HG03378 (cell line): ENCODE measurements at regions not wholly inside any gene's neighbourhood (a gene's known extent, or its start where the extent isn't known, plus 50 kb on each side); places are given as distances from the start of the nearest gene placed in this dataset.
A peak's percentile ranks its signal among the peaks of the same experiment; 100 is the strongest.
"Not testable (repeated sequence)": the region's sequence is repeated elsewhere in the genome, so short reads cannot be mapped to it uniquely, and the experiment has no call there.

Experiments
- ATAC-seq: cut with Tn5 transposase; IDR thresholded peaks from one replicate; pipeline ENCODE4 v1.9.1; 2021; ENCODE audit warnings: mild to moderate bottlenecking, moderate library complexity; ENCODE audit not compliant: unreplicated experiment

DNA sequence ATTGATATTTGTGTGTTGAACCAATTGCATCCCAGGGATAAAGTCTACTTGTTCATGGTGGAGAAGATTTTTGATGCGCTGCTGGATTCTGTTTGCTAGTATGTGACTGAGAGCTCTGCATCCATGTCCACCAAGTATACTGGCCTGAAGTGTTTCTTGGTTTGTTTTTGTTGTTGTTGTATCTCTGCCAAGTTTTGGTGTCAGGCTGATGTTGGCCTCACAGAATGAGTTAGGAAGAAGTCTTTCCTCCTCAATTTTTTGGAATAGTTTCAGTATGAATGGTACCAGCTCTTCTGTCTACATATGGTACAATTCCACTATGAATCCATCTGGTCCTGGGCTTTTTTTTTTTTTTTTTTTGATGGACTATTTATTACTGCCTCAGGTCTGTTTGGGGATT, 50.9 kb upstream of the OSTN start:
- no peak for ATAC-seq

- ATAC-seq: no peak
Measured at GRCh38 chr3:191143224-191143623, 55.8 kb upstream of the OSTN start.

GRCh38 chr3:191141728-191142127, 57.3 kb upstream of the OSTN start:
- no peak for ATAC-seq

DNA sequence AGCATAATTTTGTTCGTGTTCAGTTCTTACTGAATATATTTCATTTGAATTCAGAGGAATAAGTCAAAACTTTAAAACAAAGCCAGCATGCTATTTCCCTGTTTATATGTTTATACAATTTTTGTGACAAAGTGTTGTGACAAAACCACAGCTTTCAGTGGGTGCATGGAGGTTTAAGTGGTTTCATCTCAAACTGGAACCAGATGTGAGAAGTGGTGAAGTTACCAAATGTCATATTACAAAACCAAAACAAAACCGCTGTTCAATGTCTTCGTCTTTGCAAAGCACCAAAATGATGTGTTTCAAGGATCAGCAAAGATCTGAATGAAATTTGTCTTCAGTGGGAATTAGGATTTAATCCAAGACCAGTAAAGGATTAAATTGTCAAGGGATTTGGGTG, 59.3 kb upstream of the OSTN start:
- peak; percentile 57 for ATAC-seq

DNA sequence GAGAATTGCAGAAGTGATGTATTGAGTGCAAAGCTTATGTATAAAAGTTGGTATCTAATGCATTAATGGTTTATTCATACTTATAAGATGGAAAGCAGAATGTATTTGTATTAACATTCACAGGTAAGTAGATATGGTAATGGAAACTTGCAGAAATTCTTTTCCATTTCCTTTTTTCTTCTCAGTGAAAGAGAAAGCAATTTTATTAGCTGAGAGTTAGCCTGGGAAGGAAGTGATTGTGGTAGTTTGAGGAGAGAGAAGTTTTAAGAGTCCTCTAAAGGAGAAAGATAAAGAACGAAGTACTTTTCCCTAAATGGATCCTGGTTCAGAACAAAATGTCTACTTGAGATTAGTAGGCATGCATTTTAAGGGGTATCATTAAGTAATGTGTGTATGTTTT, 60.1 kb upstream of the OSTN start:
- ATAC-seq: peak; percentile 53

GRCh38 chr3:191137708-191138107, 61.3 kb upstream of the OSTN start:
- ATAC-seq: no peak

DNA sequence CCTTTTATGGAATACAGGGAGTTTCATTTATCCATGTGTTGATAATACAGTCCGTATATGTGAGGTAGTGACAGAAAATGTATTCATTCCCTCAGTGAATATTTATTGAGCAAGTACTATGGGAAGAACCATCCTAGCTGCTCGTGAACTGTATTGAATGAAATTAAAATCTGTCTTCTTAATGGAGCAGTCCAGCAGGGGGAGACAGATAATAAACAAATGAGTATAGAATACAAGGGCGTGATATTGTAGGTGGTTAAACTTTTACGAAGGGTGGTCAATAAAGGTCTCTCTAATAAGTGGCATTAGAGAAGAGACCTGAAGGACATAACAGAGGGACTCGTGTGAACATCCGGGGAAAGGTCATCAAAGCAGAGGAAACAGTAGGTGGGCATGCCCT, 62.7 kb upstream of the OSTN start:
- no peak for ATAC-seq

DNA sequence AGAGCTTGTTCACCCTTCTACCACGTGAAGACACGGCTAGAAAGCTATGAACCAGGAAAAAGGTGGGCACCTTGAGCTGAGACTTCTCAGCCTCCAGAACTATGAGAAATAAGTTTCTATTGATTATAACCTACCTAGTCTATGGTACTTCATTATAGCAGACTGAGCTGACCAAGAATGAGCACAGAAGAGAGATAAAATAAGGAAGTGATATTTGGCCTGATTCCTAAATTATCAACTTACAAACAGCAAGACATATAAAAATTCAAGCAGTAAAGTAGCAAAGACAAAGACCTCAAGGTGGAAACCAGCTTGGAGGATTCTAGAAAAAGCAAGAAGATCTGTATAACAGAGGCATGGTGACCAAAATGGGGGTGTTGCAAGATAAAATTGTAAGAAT, 63.9 kb upstream of the OSTN start:
- no peak for ATAC-seq

DNA sequence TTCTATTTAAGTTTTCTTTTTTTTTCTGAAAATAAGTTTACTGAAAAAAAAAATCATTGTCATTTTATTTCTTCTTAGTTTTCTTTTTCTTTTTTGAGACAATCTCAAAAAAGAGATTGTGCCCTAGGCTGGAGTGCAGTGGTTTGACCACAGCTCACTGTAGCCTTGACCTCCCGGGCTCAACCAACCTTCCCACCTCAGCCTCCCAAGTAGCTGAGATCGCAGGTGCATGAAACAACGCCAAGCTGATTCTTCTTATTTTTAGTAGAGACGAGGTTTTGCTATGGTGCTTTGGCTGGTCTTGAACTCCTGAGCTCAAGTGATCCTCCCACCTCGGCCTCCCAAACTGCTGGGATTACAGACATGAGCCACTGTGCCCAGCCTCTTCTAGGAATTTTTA, 65.7 kb upstream of the OSTN start:
- no peak for ATAC-seq

- no peak for ATAC-seq
Measured at GRCh38 chr3:191131305-191131704, 67.7 kb upstream of the OSTN start.

GRCh38 chr3:191124891-191125290, 74.2 kb upstream of the OSTN start:
- ATAC-seq: not testable (repeated sequence)

- no peak for ATAC-seq
Measured at GRCh38 chr3:191123946-191124345, 75.1 kb upstream of the OSTN start.

DNA sequence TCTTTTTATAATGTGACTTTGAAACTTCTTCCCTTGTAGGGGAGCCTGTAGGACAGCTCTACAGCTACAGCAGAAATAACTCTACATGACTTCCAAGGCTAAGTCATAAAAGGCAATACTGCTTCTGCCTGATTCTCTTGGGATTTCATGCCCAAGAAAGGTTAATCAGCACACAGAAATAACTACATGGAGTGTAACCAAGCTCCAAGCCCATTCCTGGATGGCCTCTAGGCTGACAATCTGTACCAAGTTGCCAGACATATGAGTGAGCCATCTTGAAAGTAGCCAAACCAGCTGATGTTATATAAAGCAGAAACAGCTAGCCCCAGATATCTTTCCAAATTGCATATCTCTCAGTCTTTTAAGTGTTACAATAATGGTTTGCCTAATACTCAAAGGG, 75.8 kb upstream of the OSTN start:
- no peak for ATAC-seq

- peak; percentile 90 for ATAC-seq
Measured at GRCh38 chr3:191120447-191121298, 78.4 kb upstream of the OSTN start.

GRCh38 chr3:191119415-191120295, 79.4 kb upstream of the OSTN start:
- ATAC-seq: peak; percentile 70

- no peak for ATAC-seq
Measured at GRCh38 chr3:191111722-191112121, 87.3 kb upstream of the OSTN start.

DNA sequence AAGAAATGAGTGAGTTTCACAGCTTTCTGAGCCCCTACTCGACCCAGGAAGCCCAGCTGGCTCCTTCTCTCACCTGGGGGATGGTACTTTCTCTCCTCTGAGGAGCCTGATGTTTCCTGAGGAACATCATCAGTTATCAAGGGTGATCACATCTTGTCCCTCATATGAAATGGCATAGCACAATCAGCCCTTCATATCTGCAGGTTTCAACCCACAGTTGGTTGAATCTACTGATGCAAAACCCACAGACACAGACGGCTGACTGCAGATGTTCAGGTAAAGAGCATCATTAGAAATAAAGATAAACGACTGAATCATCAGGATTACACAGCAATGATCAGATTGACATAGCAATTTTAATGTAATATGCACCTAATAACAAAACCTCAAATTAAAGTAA, 93.6 kb upstream of the OSTN start:
- peak; percentile 70 for ATAC-seq

DNA sequence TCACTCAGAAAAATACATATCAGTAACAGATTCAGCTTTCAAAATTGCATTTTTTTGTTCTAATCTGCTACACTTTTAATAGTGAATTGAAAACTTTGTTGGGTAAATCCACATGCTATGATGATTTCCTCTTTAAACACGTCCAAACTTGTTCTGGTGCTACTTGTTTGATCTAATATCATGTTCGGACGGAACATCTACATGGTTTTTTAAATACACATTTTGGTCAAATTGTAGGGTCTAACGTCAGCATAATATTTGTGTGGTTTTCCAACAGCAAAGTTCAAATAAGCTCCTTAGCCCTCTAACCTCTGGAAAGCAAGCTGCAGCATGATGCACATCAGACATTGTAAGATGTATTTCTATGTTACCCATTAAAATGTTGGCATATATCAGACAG, 98.5 kb upstream of the OSTN start:
- no peak for ATAC-seq

GRCh38 chr3:191094057-191094845, 104.8 kb upstream of the OSTN start:
- no peak for ATAC-seq

GRCh38 chr3:191087391-191087790, 111.7 kb upstream of the OSTN start:
- ATAC-seq: no peak

DNA sequence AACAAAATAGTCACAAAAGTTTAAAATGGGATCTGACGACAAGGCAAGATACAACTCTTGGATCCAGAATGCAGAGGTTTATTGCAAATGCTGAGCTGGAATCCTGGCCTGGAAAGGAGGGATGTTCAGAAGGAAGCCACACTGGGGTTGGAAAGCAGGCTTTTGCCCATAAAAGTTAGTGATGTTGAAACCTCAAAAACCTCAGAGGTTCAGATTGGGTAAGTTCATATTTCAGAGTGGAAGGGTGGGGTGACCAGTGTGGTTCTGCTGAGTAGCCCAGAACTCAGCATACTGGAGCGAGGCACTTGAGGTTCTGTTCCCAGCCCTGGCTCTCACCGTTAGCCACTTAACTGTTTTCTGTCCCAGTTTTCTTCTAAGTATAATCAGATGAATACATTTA, 114.0 kb upstream of the OSTN start:
- ATAC-seq: no peak
